ENCODE measurements at regions not wholly inside any gene's neighbourhood (a gene's known extent, or its start where the extent isn't known, plus 50 kb on each side); places are given as distances from the start of the nearest gene placed in this dataset.

DNA sequence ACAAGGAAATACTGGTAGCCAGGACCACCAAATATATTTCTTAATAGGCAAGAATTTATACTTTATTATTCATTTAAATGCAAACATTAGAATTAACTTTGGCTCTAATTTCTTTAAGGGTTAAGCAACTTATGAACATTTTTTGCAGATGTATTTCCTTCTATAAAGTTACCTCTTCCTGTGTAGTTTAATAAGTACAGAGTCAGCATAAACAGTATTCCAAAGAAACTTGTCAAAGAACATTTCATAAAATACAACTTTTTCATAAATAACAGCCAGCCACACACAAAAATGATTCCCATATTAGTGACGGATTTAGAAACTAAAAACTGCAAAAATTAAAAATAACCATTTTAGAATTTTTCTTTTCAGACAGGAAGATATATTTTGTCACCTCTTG, 723.2 kb downstream of the KCNJ2 start:
- TF ChIP-seq, protein P1, sequence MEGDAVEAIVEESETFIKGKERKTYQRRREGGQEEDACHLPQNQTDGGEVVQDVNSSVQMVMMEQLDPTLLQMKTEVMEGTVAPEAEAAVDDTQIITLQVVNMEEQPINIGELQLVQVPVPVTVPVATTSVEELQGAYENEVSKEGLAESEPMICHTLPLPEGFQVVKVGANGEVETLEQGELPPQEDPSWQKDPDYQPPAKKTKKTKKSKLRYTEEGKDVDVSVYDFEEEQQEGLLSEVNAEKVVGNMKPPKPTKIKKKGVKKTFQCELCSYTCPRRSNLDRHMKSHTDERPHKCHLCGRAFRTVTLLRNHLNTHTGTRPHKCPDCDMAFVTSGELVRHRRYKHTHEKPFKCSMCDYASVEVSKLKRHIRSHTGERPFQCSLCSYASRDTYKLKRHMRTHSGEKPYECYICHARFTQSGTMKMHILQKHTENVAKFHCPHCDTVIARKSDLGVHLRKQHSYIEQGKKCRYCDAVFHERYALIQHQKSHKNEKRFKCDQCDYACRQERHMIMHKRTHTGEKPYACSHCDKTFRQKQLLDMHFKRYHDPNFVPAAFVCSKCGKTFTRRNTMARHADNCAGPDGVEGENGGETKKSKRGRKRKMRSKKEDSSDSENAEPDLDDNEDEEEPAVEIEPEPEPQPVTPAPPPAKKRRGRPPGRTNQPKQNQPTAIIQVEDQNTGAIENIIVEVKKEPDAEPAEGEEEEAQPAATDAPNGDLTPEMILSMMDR (IDR thresholded peaks at IDR 0.05; ENCODE audit: control extremely low read depth in 1 of 3, insufficient read depth in 1 of 3, low read depth in 1 of 3, low read length in 3 of 3): no peak
- no peak for TF ChIP-seq SUZ12 (IDR thresholded peaks at IDR 0.05; ENCODE audit: low read length)
- TF ChIP-seq HDAC2 (IDR thresholded peaks at IDR 0.05; ENCODE audit: borderline replicate concordance in 1 of 2, low read depth in 2 of 2, low read length in 2 of 2): no peak
- no peak for TF ChIP-seq TAF1 (IDR thresholded peaks at IDR 0.05; ENCODE audit: low read depth, low read length)
